ENCODE measurements at regions not wholly inside any gene's neighbourhood (a gene's known extent, or its start where the extent isn't known, plus 50 kb on each side); places are given as distances from the start of the nearest gene placed in this dataset.
A peak's percentile ranks its signal among the peaks of the same experiment; 100 is the strongest.

DNA sequence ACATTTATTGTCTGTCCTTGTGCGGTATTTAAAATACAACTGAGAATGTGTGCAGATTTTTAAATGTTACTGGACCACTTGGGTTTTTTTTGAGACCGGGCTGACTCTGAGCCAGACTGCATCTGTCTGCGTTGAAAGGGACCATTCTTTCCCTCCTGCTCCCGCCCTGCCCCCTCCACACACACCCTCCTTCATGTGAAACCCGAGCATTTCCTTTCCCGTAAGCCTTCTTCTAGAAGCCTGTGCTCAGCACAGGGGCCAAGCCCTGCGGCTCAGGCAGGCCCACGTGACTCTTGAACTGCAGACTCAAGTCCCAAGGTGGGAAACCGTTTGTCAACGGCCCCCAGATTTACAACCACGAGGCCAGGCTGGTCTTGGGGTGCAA lies 82.7 kb upstream of the FOXC1 start:
- peak; percentile 56 for DNase-seq (ENCODE audit: unreplicated experiment)
- Mint-ChIP-seq H3K27me3 (ENCODE audit: insufficient read depth, unreplicated experiment) (peaks cover 9% of the 10 kb centered on the region), H3K27ac (ENCODE audit: low read depth, unreplicated experiment) (no peak overlapping the region), H3K36me3 (ENCODE audit: insufficient read depth, unreplicated experiment) (no peaks in the 10 kb centered on the region), H3K9me3 (ENCODE audit: unreplicated experiment) (no peaks in the 10 kb centered on the region), H3K4me3 (ENCODE audit: unreplicated experiment) (no peak overlapping the region), H3K4me1 (ENCODE audit: insufficient read depth, unreplicated experiment) (peaks cover 7% of the 10 kb centered on the region)
- CTCF ChIA-PET: interaction anchor here (0.8 kb wide), 1 partner anchor 90 kb away, joined by 3 read pairs; no protein-coding TSS in a partner anchor
- TF ChIP-seq, protein P1, sequence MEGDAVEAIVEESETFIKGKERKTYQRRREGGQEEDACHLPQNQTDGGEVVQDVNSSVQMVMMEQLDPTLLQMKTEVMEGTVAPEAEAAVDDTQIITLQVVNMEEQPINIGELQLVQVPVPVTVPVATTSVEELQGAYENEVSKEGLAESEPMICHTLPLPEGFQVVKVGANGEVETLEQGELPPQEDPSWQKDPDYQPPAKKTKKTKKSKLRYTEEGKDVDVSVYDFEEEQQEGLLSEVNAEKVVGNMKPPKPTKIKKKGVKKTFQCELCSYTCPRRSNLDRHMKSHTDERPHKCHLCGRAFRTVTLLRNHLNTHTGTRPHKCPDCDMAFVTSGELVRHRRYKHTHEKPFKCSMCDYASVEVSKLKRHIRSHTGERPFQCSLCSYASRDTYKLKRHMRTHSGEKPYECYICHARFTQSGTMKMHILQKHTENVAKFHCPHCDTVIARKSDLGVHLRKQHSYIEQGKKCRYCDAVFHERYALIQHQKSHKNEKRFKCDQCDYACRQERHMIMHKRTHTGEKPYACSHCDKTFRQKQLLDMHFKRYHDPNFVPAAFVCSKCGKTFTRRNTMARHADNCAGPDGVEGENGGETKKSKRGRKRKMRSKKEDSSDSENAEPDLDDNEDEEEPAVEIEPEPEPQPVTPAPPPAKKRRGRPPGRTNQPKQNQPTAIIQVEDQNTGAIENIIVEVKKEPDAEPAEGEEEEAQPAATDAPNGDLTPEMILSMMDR (IDR thresholded peaks at IDR 0.05; ENCODE audit: unreplicated experiment): no peak
- intact Hi-C loops (cut with micrococcal nuclease): no loop called here
- no TSS peak for BruUV-seq (replicated peaks)
- POLR2A ChIA-PET: interaction anchor here (1.3 kb wide), 1 partner anchor 27 kb away, joined by 5 read pairs; no protein-coding TSS in a partner anchor

- peak overlapping the region; percentile 49 for H3K27ac Mint-ChIP-seq (ENCODE audit: low read depth, unreplicated experiment)
- H3K4me1 Mint-ChIP-seq (ENCODE audit: insufficient read depth, unreplicated experiment): peaks cover 4% of the 10 kb centered on the region
- no peaks in the 10 kb centered on the region for H3K36me3 Mint-ChIP-seq (ENCODE audit: insufficient read depth, unreplicated experiment)
- POLR2A ChIA-PET: interaction anchor here (1.4 to 2.4 kb wide), 2 partner anchors 13 to 17 kb away, joined by 3 to 9 read pairs; no protein-coding TSS in a partner anchor
- BruUV-seq (replicated peaks): no TSS peak
- H3K9me3 Mint-ChIP-seq (ENCODE audit: unreplicated experiment): no peaks in the 10 kb centered on the region
- no peaks in the 10 kb centered on the region for H3K27me3 Mint-ChIP-seq (ENCODE audit: insufficient read depth, unreplicated experiment)
- no peak overlapping the region for H3K4me3 Mint-ChIP-seq (ENCODE audit: unreplicated experiment)
- intact Hi-C loops (cut with micrococcal nuclease): no loop called here
- TF ChIP-seq, protein P1 (IDR thresholded peaks at IDR 0.05; ENCODE audit: unreplicated experiment): no peak
- DNase-seq (ENCODE audit: unreplicated experiment): peak; percentile 63
- CTCF ChIA-PET: interaction anchor here (0.6 to 0.8 kb wide), 3 partner anchors 17 to 58 kb away, joined by 3 read pairs; no protein-coding TSS in a partner anchor
Measured at GRCh38 chr6:1535295-1535694, 74.4 kb upstream of the FOXC1 start.

DNA sequence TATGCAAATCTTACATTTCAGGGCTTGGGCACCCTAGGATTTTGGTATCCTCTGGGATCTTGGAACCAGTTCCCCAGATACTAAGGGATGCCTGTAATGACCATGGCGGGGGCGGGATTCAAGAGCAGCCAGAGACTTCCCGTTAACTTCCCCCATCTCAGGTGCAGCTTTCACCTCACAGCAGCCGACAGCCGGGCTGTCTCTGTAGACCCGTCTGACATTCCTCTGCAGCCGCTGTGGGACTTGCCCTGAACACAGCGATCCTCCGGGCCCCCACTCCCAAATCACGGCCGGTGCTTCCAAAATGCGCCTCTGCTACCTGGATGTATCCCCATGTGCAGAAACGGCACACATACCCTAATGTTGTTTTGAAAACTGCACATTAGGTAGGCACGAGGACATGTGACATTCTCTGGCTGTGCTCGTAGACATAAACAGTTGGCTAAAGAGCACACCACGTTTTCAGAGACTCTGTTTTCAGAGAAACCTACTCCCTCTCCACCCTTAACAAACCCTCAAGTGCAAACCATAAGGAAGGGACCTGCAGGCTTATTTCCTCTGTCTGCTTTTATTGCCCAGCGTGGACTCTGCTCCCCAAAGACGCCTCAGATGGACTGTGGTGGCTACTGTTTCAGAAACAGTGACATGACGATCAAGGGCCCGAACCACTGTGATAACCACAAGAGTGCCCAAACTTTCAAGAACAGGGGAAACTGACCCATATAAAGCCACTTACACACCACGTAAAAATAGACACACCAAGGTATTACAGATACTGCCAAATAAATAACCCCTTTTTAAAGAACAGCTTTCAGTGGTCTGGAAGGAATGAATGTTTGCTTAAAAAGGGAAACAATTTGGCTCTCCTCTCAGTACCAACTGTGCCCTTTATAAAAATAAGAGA lies 72.9 kb upstream of the FOXC1 start:
- Mint-ChIP-seq H3K36me3 (ENCODE audit: insufficient read depth, unreplicated experiment) (no peaks in the 10 kb centered on the region), H3K27ac (ENCODE audit: low read depth, unreplicated experiment) (no peak overlapping the region), H3K4me1 (ENCODE audit: insufficient read depth, unreplicated experiment) (peaks cover 4% of the 10 kb centered on the region), H3K27me3 (ENCODE audit: insufficient read depth, unreplicated experiment) (no peaks in the 10 kb centered on the region), H3K9me3 (ENCODE audit: unreplicated experiment) (no peaks in the 10 kb centered on the region), H3K4me3 (ENCODE audit: unreplicated experiment) (no peak overlapping the region)
- intact Hi-C loops (cut with micrococcal nuclease): no loop called here
- TF ChIP-seq, protein P1 (IDR thresholded peaks at IDR 0.05; ENCODE audit: unreplicated experiment): no peak
- CTCF ChIA-PET: no interaction called here
- BruUV-seq (replicated peaks): no TSS peak
- POLR2A ChIA-PET: interaction anchor here (0.9 to 2.4 kb wide), 3 partner anchors 9 to 15 kb away, joined by 3 to 9 read pairs (median 9); no protein-coding TSS in a partner anchor
- no peak for DNase-seq (ENCODE audit: unreplicated experiment)

GRCh38 chr6:1538369-1538768 lies 71.3 kb upstream of the FOXC1 start:
- Mint-ChIP-seq H3K27me3 (ENCODE audit: insufficient read depth, unreplicated experiment) (no peaks in the 10 kb centered on the region), H3K36me3 (ENCODE audit: insufficient read depth, unreplicated experiment) (peaks cover 4% of the 10 kb centered on the region), H3K27ac (ENCODE audit: low read depth, unreplicated experiment) (no peak overlapping the region), H3K4me1 (ENCODE audit: insufficient read depth, unreplicated experiment) (peaks cover 4% of the 10 kb centered on the region), H3K4me3 (ENCODE audit: unreplicated experiment) (no peak overlapping the region), H3K9me3 (ENCODE audit: unreplicated experiment) (peaks cover 3% of the 10 kb centered on the region)
- intact Hi-C loops (cut with micrococcal nuclease): no loop called here
- no peak for DNase-seq (ENCODE audit: unreplicated experiment)
- BruUV-seq (replicated peaks): no TSS peak
- ChIA-PET POLR2A (interaction anchor here (2.3 kb wide), 1 partner anchor 14 kb away, joined by 9 read pairs; no protein-coding TSS in a partner anchor), CTCF (interaction anchor here (0.9 kb wide), 1 partner anchor 10 kb away, joined by 4 read pairs; no protein-coding TSS in a partner anchor)
- TF ChIP-seq, protein P1 (IDR thresholded peaks at IDR 0.05; ENCODE audit: unreplicated experiment): no peak
